ENCODE measurements at regions not wholly inside any gene's neighbourhood (a gene's known extent, or its start where the extent isn't known, plus 50 kb on each side); places are given as distances from the start of the nearest gene placed in this dataset.

DNA sequence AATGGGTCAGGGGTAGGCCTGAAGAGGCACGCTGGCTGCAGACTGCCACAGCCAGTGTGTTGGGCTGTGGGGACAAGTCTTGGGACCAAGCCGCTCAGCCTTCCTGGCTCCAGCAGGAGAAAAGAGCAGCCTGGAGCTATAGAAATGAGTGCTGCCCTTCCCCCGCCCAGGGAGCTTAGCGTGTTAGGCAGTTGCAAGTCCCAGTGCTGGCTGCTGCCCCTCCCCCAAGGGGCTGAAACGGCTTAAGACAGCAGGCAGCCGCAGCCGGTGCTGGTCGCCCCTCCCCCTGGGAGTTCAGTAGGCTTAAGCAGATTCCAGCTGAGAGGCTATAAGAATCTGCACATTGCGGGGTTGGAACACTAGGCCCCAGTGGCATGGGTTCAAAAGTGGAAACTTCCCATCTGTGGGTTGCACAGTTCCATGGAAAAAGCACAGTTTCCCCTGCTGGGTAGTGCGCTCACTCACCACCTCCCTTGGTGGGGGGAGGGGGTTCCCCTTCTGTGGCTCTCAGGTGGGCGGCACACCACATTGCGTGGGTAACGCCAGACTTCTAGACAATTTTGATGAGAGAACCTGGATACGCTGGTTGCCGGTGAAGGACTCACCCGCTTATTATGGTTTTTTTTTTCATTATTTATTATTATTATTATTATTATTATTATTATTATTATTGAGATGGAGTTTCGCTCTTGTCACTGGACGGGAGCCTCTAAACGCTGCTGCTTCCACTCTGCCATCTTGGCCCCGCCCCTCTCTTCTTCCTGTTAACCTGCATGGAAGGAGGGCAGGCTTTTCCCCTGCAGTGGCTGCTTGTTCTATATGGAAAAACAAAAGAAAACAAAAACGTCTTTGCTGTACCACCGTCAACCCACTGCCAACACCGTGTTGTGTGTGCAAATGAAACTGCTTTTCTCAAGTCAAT, 151.1 kb downstream of the CXCL12 start:
- Histone ChIP-seq H3K27ac (ENCODE audit: low read depth in 2 of 2, low read length in 2 of 2) (no peak overlapping the region), H3K36me3 (ENCODE audit: control insufficient read depth in 2 of 2, insufficient read depth in 2 of 2, low read length in 2 of 2) (no peaks in the 10 kb centered on the region)

GRCh38 chr10:44217274-44217820, 167.6 kb downstream of the CXCL12 start:
- no peak overlapping the region for H3K4me3 ChIP-seq (ENCODE audit: low read length in 2 of 2)
- peaks cover 0 to 2% of the 10 kb centered on the region in 2 donors for H3K9me3 ChIP-seq (ENCODE audit: control insufficient read depth in 2 of 2, low read length in 2 of 2)
- no peaks in the 10 kb centered on the region for H3K4me1 ChIP-seq (ENCODE audit: control insufficient read depth in 2 of 2, insufficient read depth in 2 of 2, low read length in 2 of 2)
- H3K36me3 ChIP-seq (ENCODE audit: control insufficient read depth in 2 of 2, insufficient read depth in 2 of 2, low read length in 2 of 2): no peaks in the 10 kb centered on the region
- no peak overlapping the region for H3K27ac ChIP-seq (ENCODE audit: low read depth in 2 of 2, low read length in 2 of 2)
- no peak overlapping the region for H3K9ac ChIP-seq (ENCODE audit: low read depth in 1 of 2, low read length in 2 of 2)
- H3K27me3 ChIP-seq (ENCODE audit: control insufficient read depth in 2 of 2, insufficient read depth in 2 of 2, low read length in 2 of 2): no peaks in the 10 kb centered on the region

More for the DNA sequence above, 151.1 kb downstream of the CXCL12 start:
- Histone ChIP-seq H3K27me3 (ENCODE audit: control insufficient read depth in 2 of 2, insufficient read depth in 2 of 2, low read length in 2 of 2) (no peaks in the 10 kb centered on the region), H3K4me3 (ENCODE audit: low read length in 2 of 2) (no peak overlapping the region), H3K9me3 (ENCODE audit: control insufficient read depth in 2 of 2, low read length in 2 of 2) (no peaks in the 10 kb centered on the region), H3K9ac (ENCODE audit: low read depth in 1 of 2, low read length in 2 of 2) (no peak overlapping the region), H3K4me1 (ENCODE audit: control insufficient read depth in 2 of 2, insufficient read depth in 2 of 2, low read length in 2 of 2) (no peaks in the 10 kb centered on the region)

- Histone ChIP-seq H3K4me3 (ENCODE audit: low read length in 2 of 2) (no peak overlapping the region), H3K27ac (ENCODE audit: low read depth in 2 of 2, low read length in 2 of 2) (no peak overlapping the region)
Observed at GRCh38 chr10:44216073-44216472, 168.8 kb downstream of the CXCL12 start.

DNA sequence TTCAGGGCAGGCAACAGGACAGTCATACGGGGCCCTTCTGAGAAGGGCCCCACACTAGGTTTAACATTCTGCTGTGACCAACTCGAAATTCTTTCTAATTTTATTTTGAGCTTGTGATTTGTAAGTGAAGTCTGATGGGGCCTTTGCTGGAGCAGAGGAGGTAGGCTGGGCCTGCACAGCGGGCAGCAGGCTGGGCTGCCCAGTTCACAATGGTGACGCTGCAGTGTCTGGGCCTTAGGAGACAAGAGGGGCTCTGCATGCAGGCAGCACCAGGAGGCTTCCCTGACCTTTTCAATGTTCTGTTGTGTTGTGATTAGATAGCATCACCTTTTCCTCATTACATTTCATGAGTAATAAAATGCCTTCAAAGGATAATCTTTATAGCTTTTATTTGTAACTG, 175.1 kb downstream of the CXCL12 start:
- no peaks in the 10 kb centered on the region for H3K9me3 ChIP-seq (ENCODE audit: control insufficient read depth in 2 of 2, low read length in 2 of 2)
- H3K27ac ChIP-seq (ENCODE audit: low read depth in 2 of 2, low read length in 2 of 2): no peak overlapping the region
- no peak overlapping the region for H3K9ac ChIP-seq (ENCODE audit: low read depth in 1 of 2, low read length in 2 of 2)

More at GRCh38 chr10:44216073-44216472, 168.8 kb downstream of the CXCL12 start:
- H3K36me3 ChIP-seq (ENCODE audit: control insufficient read depth in 2 of 2, insufficient read depth in 2 of 2, low read length in 2 of 2): no peaks in the 10 kb centered on the region
- H3K4me1 ChIP-seq (ENCODE audit: control insufficient read depth in 2 of 2, insufficient read depth in 2 of 2, low read length in 2 of 2): no peaks in the 10 kb centered on the region
- peaks cover 0 to 2% of the 10 kb centered on the region in 2 donors for H3K9me3 ChIP-seq (ENCODE audit: control insufficient read depth in 2 of 2, low read length in 2 of 2)
- no peaks in the 10 kb centered on the region for H3K27me3 ChIP-seq (ENCODE audit: control insufficient read depth in 2 of 2, insufficient read depth in 2 of 2, low read length in 2 of 2)
- no peak overlapping the region for H3K9ac ChIP-seq (ENCODE audit: low read depth in 1 of 2, low read length in 2 of 2)

GRCh38 chr10:44207160-44207559, 177.7 kb downstream of the CXCL12 start:
- Histone ChIP-seq H3K27ac (ENCODE audit: low read depth in 2 of 2, low read length in 2 of 2) (no peak overlapping the region), H3K27me3 (ENCODE audit: control insufficient read depth in 2 of 2, insufficient read depth in 2 of 2, low read length in 2 of 2) (no peaks in the 10 kb centered on the region), H3K9ac (ENCODE audit: low read depth in 1 of 2, low read length in 2 of 2) (no peak overlapping the region), H3K4me1 (ENCODE audit: control insufficient read depth in 2 of 2, insufficient read depth in 2 of 2, low read length in 2 of 2) (no peaks in the 10 kb centered on the region), H3K36me3 (ENCODE audit: control insufficient read depth in 2 of 2, insufficient read depth in 2 of 2, low read length in 2 of 2) (no peaks in the 10 kb centered on the region), H3K4me3 (ENCODE audit: low read length in 2 of 2) (no peak overlapping the region), H3K9me3 (ENCODE audit: control insufficient read depth in 2 of 2, low read length in 2 of 2) (no peaks in the 10 kb centered on the region)

More for the DNA sequence above, 175.1 kb downstream of the CXCL12 start:
- no peak overlapping the region for H3K4me3 ChIP-seq (ENCODE audit: low read length in 2 of 2)
- no peaks in the 10 kb centered on the region for H3K27me3 ChIP-seq (ENCODE audit: control insufficient read depth in 2 of 2, insufficient read depth in 2 of 2, low read length in 2 of 2)
- H3K36me3 ChIP-seq (ENCODE audit: control insufficient read depth in 2 of 2, insufficient read depth in 2 of 2, low read length in 2 of 2): no peaks in the 10 kb centered on the region
- H3K4me1 ChIP-seq (ENCODE audit: control insufficient read depth in 2 of 2, insufficient read depth in 2 of 2, low read length in 2 of 2): no peaks in the 10 kb centered on the region

DNA sequence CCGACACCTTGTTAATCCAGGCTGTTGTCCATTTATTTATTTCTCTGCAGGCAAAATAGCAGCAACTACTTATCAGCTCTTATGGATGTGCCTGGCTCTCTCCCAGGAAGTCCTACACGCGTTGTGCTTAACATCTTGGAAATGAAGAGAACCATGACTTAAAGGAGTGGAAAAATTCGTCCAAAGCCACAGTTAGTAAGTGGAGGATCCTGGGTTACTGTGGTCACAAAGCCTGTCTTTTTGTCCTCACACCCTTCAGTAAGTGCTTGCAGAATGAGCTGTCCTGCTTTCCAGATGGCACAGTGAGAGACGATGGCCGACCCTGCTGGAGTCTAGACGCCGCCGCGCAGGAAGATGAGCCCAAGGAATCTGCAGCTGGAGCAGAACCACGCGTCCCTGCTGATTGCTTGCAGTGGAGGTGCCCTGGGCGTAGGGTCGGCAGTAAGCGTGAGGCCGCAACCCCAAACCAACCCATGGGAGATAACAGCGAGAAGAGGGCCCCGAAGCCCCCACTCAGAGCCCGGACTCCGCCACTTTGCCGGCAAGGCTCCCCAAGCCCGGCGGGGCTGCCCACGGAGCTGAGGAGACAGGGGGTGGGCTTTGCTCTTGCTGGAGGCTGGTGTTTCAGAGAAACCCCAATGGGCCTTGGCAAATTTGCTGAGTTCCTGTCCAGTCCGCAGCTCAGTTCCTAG, 178.6 kb downstream of the CXCL12 start:
- Histone ChIP-seq H3K27me3 (ENCODE audit: control insufficient read depth in 2 of 2, insufficient read depth in 2 of 2, low read length in 2 of 2) (no peaks in the 10 kb centered on the region), H3K27ac (ENCODE audit: low read depth in 2 of 2, low read length in 2 of 2) (no peak overlapping the region), H3K4me1 (ENCODE audit: control insufficient read depth in 2 of 2, insufficient read depth in 2 of 2, low read length in 2 of 2) (no peaks in the 10 kb centered on the region)

GRCh38 chr10:44205067-44205466, 179.8 kb downstream of the CXCL12 start:
- Histone ChIP-seq H3K4me1 (ENCODE audit: control insufficient read depth in 2 of 2, insufficient read depth in 2 of 2, low read length in 2 of 2) (no peaks in the 10 kb centered on the region), H3K4me3 (ENCODE audit: low read length in 2 of 2) (no peak overlapping the region), H3K27me3 (ENCODE audit: control insufficient read depth in 2 of 2, insufficient read depth in 2 of 2, low read length in 2 of 2) (no peaks in the 10 kb centered on the region)

More for the DNA sequence above, 178.6 kb downstream of the CXCL12 start:
- Histone ChIP-seq H3K36me3 (ENCODE audit: control insufficient read depth in 2 of 2, insufficient read depth in 2 of 2, low read length in 2 of 2) (no peaks in the 10 kb centered on the region), H3K9me3 (ENCODE audit: control insufficient read depth in 2 of 2, low read length in 2 of 2) (no peaks in the 10 kb centered on the region), H3K9ac (ENCODE audit: low read depth in 1 of 2, low read length in 2 of 2) (no peak overlapping the region), H3K4me3 (ENCODE audit: low read length in 2 of 2) (no peak overlapping the region)

GRCh38 chr10:44203535-44203934, 181.4 kb downstream of the CXCL12 start:
- Histone ChIP-seq H3K27me3 (ENCODE audit: control insufficient read depth in 2 of 2, insufficient read depth in 2 of 2, low read length in 2 of 2) (no peaks in the 10 kb centered on the region), H3K36me3 (ENCODE audit: control insufficient read depth in 2 of 2, insufficient read depth in 2 of 2, low read length in 2 of 2) (no peaks in the 10 kb centered on the region), H3K4me1 (ENCODE audit: control insufficient read depth in 2 of 2, insufficient read depth in 2 of 2, low read length in 2 of 2) (no peaks in the 10 kb centered on the region), H3K27ac (ENCODE audit: low read depth in 2 of 2, low read length in 2 of 2) (no peak overlapping the region), H3K9me3 (ENCODE audit: control insufficient read depth in 2 of 2, low read length in 2 of 2) (no peaks in the 10 kb centered on the region), H3K4me3 (ENCODE audit: low read length in 2 of 2) (no peak overlapping the region), H3K9ac (ENCODE audit: low read depth in 1 of 2, low read length in 2 of 2) (no peak overlapping the region)

More at GRCh38 chr10:44205067-44205466, 179.8 kb downstream of the CXCL12 start:
- Histone ChIP-seq H3K9me3 (ENCODE audit: control insufficient read depth in 2 of 2, low read length in 2 of 2) (no peaks in the 10 kb centered on the region), H3K36me3 (ENCODE audit: control insufficient read depth in 2 of 2, insufficient read depth in 2 of 2, low read length in 2 of 2) (no peaks in the 10 kb centered on the region), H3K27ac (ENCODE audit: low read depth in 2 of 2, low read length in 2 of 2) (no peak overlapping the region), H3K9ac (ENCODE audit: low read depth in 1 of 2, low read length in 2 of 2) (no peak overlapping the region)

- Histone ChIP-seq H3K4me1 (ENCODE audit: control insufficient read depth in 2 of 2, insufficient read depth in 2 of 2, low read length in 2 of 2) (no peaks in the 10 kb centered on the region), H3K9me3 (ENCODE audit: control insufficient read depth in 2 of 2, low read length in 2 of 2) (no peaks in the 10 kb centered on the region), H3K4me3 (ENCODE audit: low read length in 2 of 2) (no peak overlapping the region), H3K27me3 (ENCODE audit: control insufficient read depth in 2 of 2, insufficient read depth in 2 of 2, low read length in 2 of 2) (no peaks in the 10 kb centered on the region), H3K36me3 (ENCODE audit: control insufficient read depth in 2 of 2, insufficient read depth in 2 of 2, low read length in 2 of 2) (no peaks in the 10 kb centered on the region), H3K9ac (ENCODE audit: low read depth in 1 of 2, low read length in 2 of 2) (no peak overlapping the region), H3K27ac (ENCODE audit: low read depth in 2 of 2, low read length in 2 of 2) (no peak overlapping the region)
Observed at GRCh38 chr10:44202952-44203351, 181.9 kb downstream of the CXCL12 start.

GRCh38 chr10:44201656-44202055, 183.2 kb downstream of the CXCL12 start:
- H3K27ac ChIP-seq (ENCODE audit: low read depth in 2 of 2, low read length in 2 of 2): no peak overlapping the region
- H3K36me3 ChIP-seq (ENCODE audit: control insufficient read depth in 2 of 2, insufficient read depth in 2 of 2, low read length in 2 of 2): no peaks in the 10 kb centered on the region
- no peak overlapping the region for H3K9ac ChIP-seq (ENCODE audit: low read depth in 1 of 2, low read length in 2 of 2)
- H3K9me3 ChIP-seq (ENCODE audit: control insufficient read depth in 2 of 2, low read length in 2 of 2): no peaks in the 10 kb centered on the region
- no peak overlapping the region for H3K4me3 ChIP-seq (ENCODE audit: low read length in 2 of 2)
- H3K27me3 ChIP-seq (ENCODE audit: control insufficient read depth in 2 of 2, insufficient read depth in 2 of 2, low read length in 2 of 2): no peaks in the 10 kb centered on the region
- no peaks in the 10 kb centered on the region for H3K4me1 ChIP-seq (ENCODE audit: control insufficient read depth in 2 of 2, insufficient read depth in 2 of 2, low read length in 2 of 2)

All from mucosa of rectum (tissue), 2 donors.